Thymus (tissue), 11 donors: ENCODE measurements at regions not wholly inside any gene's neighbourhood (a gene's known extent, or its start where the extent isn't known, plus 50 kb on each side); places are given as distances from the start of the nearest gene placed in this dataset.

Experiments used
- DNase-seq, 9 donors: peaks; one replicate each; pipeline ENCODE4 v3.0.0-alpha.2; 2013; ENCODE audit warnings: low spot score in 9 of 9, low read depth in 6 of 9, missing footprints in 1 of 9
- H3K27ac ChIP-seq, 2 donors: one replicate each; pipeline ENCODE4 v1.5.1; 2013; ENCODE audit warnings: control low read depth in 1 of 2, low read depth in 1 of 2, low read length in 1 of 2, mild to moderate bottlenecking in 1 of 2, moderate library complexity in 1 of 2
- H3K27me3 ChIP-seq, 2 donors: one replicate each; pipeline ENCODE4 v1.5.1; 2013; ENCODE audit warnings: low read length in 1 of 2; ENCODE audit not compliant: control insufficient read depth in 2 of 2, insufficient read depth in 1 of 2
- H3K36me3 ChIP-seq, 2 donors: one replicate each; pipeline ENCODE4 v1.5.1; 2013; ENCODE audit warnings: low read length in 1 of 2, mild to moderate bottlenecking in 1 of 2, moderate library complexity in 1 of 2; ENCODE audit not compliant: control insufficient read depth in 2 of 2, insufficient read depth in 2 of 2
- H3K4me1 ChIP-seq, 2 donors: one replicate each; pipeline ENCODE4 v1.5.1; 2013; ENCODE audit warnings: low read length in 2 of 2; ENCODE audit not compliant: control insufficient read depth in 2 of 2, insufficient read depth in 2 of 2
- H3K4me3 ChIP-seq, 2 donors: one replicate each; pipeline ENCODE4 v1.5.1; 2013; ENCODE audit warnings: low read length in 2 of 2, control low read depth in 1 of 2, mild to moderate bottlenecking in 1 of 2
- H3K9me3 ChIP-seq, 2 donors: one replicate each; pipeline ENCODE4 v1.5.1; 2013; ENCODE audit warnings: low read length in 1 of 2, mild to moderate bottlenecking in 1 of 2; ENCODE audit not compliant: control insufficient read depth in 2 of 2, insufficient read depth in 1 of 2
- WGBS: extraction: QIAGEN DNeasy Blood & Tissue Kit; methylation state at CpG from one replicate; pipeline ENCODE4 v1.1.7; 2013; 5-methylcytosine and 5-hydroxymethylcytosine counted together
- donor health status: healthy.

GRCh38 chr13:104034891-104035290, 968.7 kb upstream of the SLC10A2 start:
- H3K36me3 ChIP-seq, result no peaks in the 10 kb centered on the region
- no peak overlapping the region for H3K27ac ChIP-seq
- no peak for DNase-seq
- no peaks in the 10 kb centered on the region for H3K27me3 ChIP-seq
- H3K4me1 ChIP-seq, result no peaks in the 10 kb centered on the region
- no peak overlapping the region for H3K4me3 ChIP-seq
- 90% methylated on average over 2 of the region's 2 CpGs for WGBS
- no peaks in the 10 kb centered on the region for H3K9me3 ChIP-seq

- no peak overlapping the region for H3K27ac ChIP-seq
- H3K4me1 ChIP-seq, result no peaks in the 10 kb centered on the region
- no peaks in the 10 kb centered on the region for H3K27me3 ChIP-seq
- no peaks in the 10 kb centered on the region for H3K36me3 ChIP-seq
- DNase-seq, result no peak
- 85% methylated on average over 2 of the region's 2 CpGs for WGBS
- H3K9me3 ChIP-seq, result no peaks in the 10 kb centered on the region
- H3K4me3 ChIP-seq, result no peak overlapping the region
These were observed 959.1 kb upstream of the SLC10A2 start for GRCh38 chr13:104025303-104025702.

- no peaks in the 10 kb centered on the region for H3K36me3 ChIP-seq
- 75% methylated on average over 4 of the region's 4 CpGs for WGBS
- no peaks in the 10 kb centered on the region for H3K4me1 ChIP-seq
- no peak overlapping the region for H3K4me3 ChIP-seq
- no peak overlapping the region for H3K27ac ChIP-seq
- H3K9me3 ChIP-seq, result no peaks in the 10 kb centered on the region
- no peaks in the 10 kb centered on the region for H3K27me3 ChIP-seq
- DNase-seq, result no peak
These were observed 958.4 kb upstream of the SLC10A2 start for GRCh38 chr13:104024416-104025170.

- no peak for DNase-seq
- 98% methylated on average over 4 of the region's 4 CpGs for WGBS
- H3K27me3 ChIP-seq, result no peaks in the 10 kb centered on the region
- no peaks in the 10 kb centered on the region for H3K4me1 ChIP-seq
- H3K9me3 ChIP-seq, result no peaks in the 10 kb centered on the region
- H3K4me3 ChIP-seq, result no peak overlapping the region
- H3K36me3 ChIP-seq, result no peaks in the 10 kb centered on the region
- H3K27ac ChIP-seq, result no peak overlapping the region
These were observed 955.7 kb upstream of the SLC10A2 start for GRCh38 chr13:104021806-104022397.

- 96% methylated on average over 2 of the region's 2 CpGs for WGBS
These were observed 951.1 kb upstream of the SLC10A2 start for GRCh38 chr13:104017317-104017716.

GRCh38 chr13:104015646-104016396, 949.6 kb upstream of the SLC10A2 start:
- DNase-seq, result no peak
- no peaks in the 10 kb centered on the region for H3K36me3 ChIP-seq
- no peaks in the 10 kb centered on the region for H3K4me1 ChIP-seq
- 90% methylated on average over 7 of the region's 7 CpGs for WGBS
- no peak overlapping the region for H3K27ac ChIP-seq
- no peak overlapping the region for H3K4me3 ChIP-seq
- H3K27me3 ChIP-seq, result no peaks in the 10 kb centered on the region
- no peaks in the 10 kb centered on the region for H3K9me3 ChIP-seq

More at GRCh38 chr13:104017317-104017716, 951.1 kb upstream of the SLC10A2 start:
- no peaks in the 10 kb centered on the region for H3K4me1 ChIP-seq
- no peak overlapping the region for H3K4me3 ChIP-seq
- no peak for DNase-seq
- no peak overlapping the region for H3K27ac ChIP-seq
- no peaks in the 10 kb centered on the region for H3K9me3 ChIP-seq
- no peaks in the 10 kb centered on the region for H3K36me3 ChIP-seq
- no peaks in the 10 kb centered on the region for H3K27me3 ChIP-seq

- Histone ChIP-seq H3K27ac (no peak overlapping the region), H3K4me3 (no peak overlapping the region), H3K9me3 (no peaks in the 10 kb centered on the region), H3K27me3 (no peaks in the 10 kb centered on the region), H3K4me1 (no peaks in the 10 kb centered on the region), H3K36me3 (no peaks in the 10 kb centered on the region)
- DNase-seq, result no peak
- 96% methylated on average over 12 of the region's 12 CpGs for WGBS
These were observed 948.8 kb upstream of the SLC10A2 start for GRCh38 chr13:104014803-104015645.

- 77% methylated on average over 18 of the region's 18 CpGs for WGBS
- DNase-seq, result no peak
These were observed 945.5 kb upstream of the SLC10A2 start for GRCh38 chr13:104011505-104012241.

More at GRCh38 chr13:104011505-104012241, 945.5 kb upstream of the SLC10A2 start:
- Histone ChIP-seq H3K9me3 (no peaks in the 10 kb centered on the region), H3K27ac (no peak overlapping the region), H3K27me3 (no peaks in the 10 kb centered on the region), H3K4me3 (no peak overlapping the region), H3K36me3 (no peaks in the 10 kb centered on the region), H3K4me1 (no peaks in the 10 kb centered on the region)
